Esophagus squamous epithelium (tissue), 5 donors: ENCODE measurements at regions not wholly inside any gene's neighbourhood (a gene's known extent, or its start where the extent isn't known, plus 50 kb on each side); places are given as distances from the start of the nearest gene placed in this dataset.

ENCODE experiments used
- DNase-seq: peaks from one replicate; lab custom pipeline; 2025; lab: John Stamatoyannopoulos, UW
- H3K27ac ChIP-seq, 4 donors: fragments of 200-600 bp; sonication (generic); one replicate each; pipeline ENCODE4 v1.5.1; 2016 to 2019; ENCODE audit warnings: mild to moderate bottlenecking in 1 of 4
- H3K27me3 ChIP-seq, 4 donors: fragments of 200-600 bp; sonication (generic); 1 replicate in 3 of 4; 2 replicates in 1 of 4; pipeline versions ENCODE4 v1.5.1 to v1.6.0; 2017 to 2021; ENCODE audit warnings: antibody characterized with exemption in 1 of 4
- H3K36me3 ChIP-seq, 3 donors: fragments of 200-600 bp; sonication (generic); one replicate each; pipeline ENCODE4 v1.5.1; 2016 to 2019
- H3K4me1 ChIP-seq, 3 donors: fragments of 200-600 bp; sonication (generic); one replicate each; pipeline ENCODE4 v1.5.1; 2017 to 2019
- H3K4me3 ChIP-seq, 4 donors: fragments of 200-600 bp; sonication (generic); 1 replicate in 3 of 4; 2 replicates in 1 of 4; pipeline ENCODE4 v1.5.1; 2016 to 2019; ENCODE audit warnings: mild to moderate bottlenecking in 2 of 4, moderate library complexity in 1 of 4
- H3K9me3 ChIP-seq, 3 donors: fragments of 200-600 bp; sonication (generic); one replicate each; pipeline ENCODE4 v1.5.1; 2016 to 2019
- CTCF ChIP-seq, 6 experiments: fragments of 450-650 bp in 4 of 6; fragments of 200-600 bp in 2 of 6; sonication (generic) in 2 of 6; IDR thresholded peaks; one replicate each; pipeline ENCODE4 v1.5.1; 2016 to 2019; ENCODE audit warnings: antibody characterized with exemption in 6 of 6, mild to moderate bottlenecking in 4 of 6, moderate library complexity in 4 of 6
- POLR2A ChIP-seq, 4 donors: fragments of 450-650 bp; IDR thresholded peaks; one replicate each; pipeline ENCODE4 v1.6.1; 2017; ENCODE audit warnings: antibody characterized with exemption in 4 of 4, mild to moderate bottlenecking in 4 of 4, moderate library complexity in 3 of 4
- WGBS, 2 donors: methylation state at CpG; one replicate each; pipeline ENCODE4 v1.1.5; 2018; 5-methylcytosine and 5-hydroxymethylcytosine counted together
- intact Hi-C: fragments of 100-400 bp; cut with DNase I; formaldehyde crosslinking; loops from one replicate; pipeline ENCODE4 v1.15.0; 2022
- donor health status: DM: yes; HTN: yes; CAD: no.

DNA sequence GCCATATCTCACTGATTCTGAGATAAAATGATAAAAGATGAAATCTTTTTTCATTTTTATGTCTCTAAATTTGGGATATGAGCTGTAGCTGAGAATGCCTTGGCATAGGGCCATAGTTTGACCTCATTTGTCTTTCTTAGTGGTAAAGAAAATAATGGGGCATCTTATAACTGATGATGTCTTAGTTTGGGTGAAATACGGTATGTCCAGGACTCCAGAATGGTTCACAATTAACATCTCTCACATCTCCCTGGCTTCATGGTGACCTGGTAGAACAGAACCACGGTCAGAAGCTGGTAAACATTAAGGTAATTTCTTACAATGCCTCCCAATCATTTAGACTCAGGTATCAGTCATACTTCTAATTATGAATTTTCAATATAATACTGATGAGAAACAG is 250.8 kb downstream of the MAT2B start:
- DNase-seq: no peak
- Histone ChIP-seq H3K4me3 (no peak overlapping the region), H3K4me1 (no peaks in the 10 kb centered on the region), H3K27ac (no peak overlapping the region), H3K36me3 (no peaks in the 10 kb centered on the region), H3K27me3 (no peaks in the 10 kb centered on the region), H3K9me3 (no peaks in the 10 kb centered on the region)
- TF ChIP-seq CTCF (IDR thresholded peaks at IDR 0.05) (no peak), POLR2A (IDR thresholded peaks at IDR 0.05) (no peak)
- WGBS, 2 donors: 66 to 75% methylated on average over 2 of the region's 2 CpGs
- intact Hi-C loops: no loop called here

GRCh38 chr5:163757344-163757743 is 251.9 kb downstream of the MAT2B start:
- 57 to 58% methylated on average over 3 to 5 of the region's 5 CpGs for WGBS, 2 donors
- DNase-seq: no peak
- Histone ChIP-seq H3K36me3 (no peaks in the 10 kb centered on the region), H3K27ac (no peak overlapping the region), H3K9me3 (no peaks in the 10 kb centered on the region), H3K4me3 (no peak overlapping the region), H3K27me3 (no peaks in the 10 kb centered on the region), H3K4me1 (no peaks in the 10 kb centered on the region)
- TF ChIP-seq POLR2A (IDR thresholded peaks at IDR 0.05): no peak
- no peak for TF ChIP-seq CTCF (IDR thresholded peaks at IDR 0.05)
- intact Hi-C loops: no loop called here

- Histone ChIP-seq H3K9me3 (no peaks in the 10 kb centered on the region), H3K4me3 (no peak overlapping the region), H3K27me3 (no peaks in the 10 kb centered on the region), H3K36me3 (no peaks in the 10 kb centered on the region), H3K27ac (no peak overlapping the region), H3K4me1 (no peaks in the 10 kb centered on the region)
- DNase-seq: no peak
- intact Hi-C loops: no loop called here
- TF ChIP-seq POLR2A (IDR thresholded peaks at IDR 0.05) (no peak), CTCF (IDR thresholded peaks at IDR 0.05) (no peak)
- WGBS, 2 donors: 36 to 68% methylated on average over 2 of the region's 2 CpGs
Measured at GRCh38 chr5:163758283-163758711, 252.9 kb downstream of the MAT2B start.

- no peak for DNase-seq
- H3K4me1 ChIP-seq: no peaks in the 10 kb centered on the region
- intact Hi-C loops: no loop called here
- no peaks in the 10 kb centered on the region for H3K9me3 ChIP-seq
- TF ChIP-seq CTCF (IDR thresholded peaks at IDR 0.05) (no peak), POLR2A (IDR thresholded peaks at IDR 0.05) (no peak)
- H3K4me3 ChIP-seq: no peak overlapping the region
- no peak overlapping the region for H3K27ac ChIP-seq
- no peaks in the 10 kb centered on the region for H3K36me3 ChIP-seq
- H3K27me3 ChIP-seq: no peaks in the 10 kb centered on the region
- WGBS, 2 donors: 65 to 76% methylated on average over 4 of the region's 4 CpGs
Measured at GRCh38 chr5:163759000-163759704, 253.7 kb downstream of the MAT2B start.

DNA sequence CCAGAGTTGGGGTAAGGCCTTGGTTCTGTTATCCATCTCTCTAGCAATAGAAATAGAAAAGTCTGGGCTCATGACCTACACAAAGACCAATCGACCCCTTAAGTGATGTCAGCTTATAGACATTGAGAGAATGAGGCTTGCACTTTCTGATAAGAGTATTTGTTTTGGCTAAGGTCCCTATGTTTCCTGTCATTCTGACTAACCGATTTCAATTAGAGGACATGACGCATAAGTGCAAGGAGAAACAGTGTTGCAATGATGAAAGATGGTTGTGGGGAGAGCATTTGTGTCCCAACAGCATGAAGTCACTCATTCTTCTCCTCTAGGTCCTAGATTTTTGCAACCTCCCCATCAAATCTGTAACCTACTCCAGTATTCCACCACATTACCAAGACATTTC is 255.1 kb downstream of the MAT2B start:
- Histone ChIP-seq H3K27me3 (no peaks in the 10 kb centered on the region), H3K4me1 (no peaks in the 10 kb centered on the region), H3K9me3 (no peaks in the 10 kb centered on the region), H3K27ac (peak overlapping the region in 1 of 4 donors; percentile 6), H3K36me3 (no peaks in the 10 kb centered on the region), H3K4me3 (no peak overlapping the region)
- intact Hi-C loops: no loop called here
- 22 to 35% methylated on average over 3 of the region's 3 CpGs for WGBS, 2 donors
- TF ChIP-seq POLR2A (IDR thresholded peaks at IDR 0.05): no peak
- no peak for TF ChIP-seq CTCF (IDR thresholded peaks at IDR 0.05)
- no peak for DNase-seq
